ENCODE measurements at regions not wholly inside any gene's neighbourhood (a gene's known extent, or its start where the extent isn't known, plus 50 kb on each side); places are given as distances from the start of the nearest gene placed in this dataset.
"Not testable (repeated sequence)": the region's sequence is repeated elsewhere in the genome, so short reads cannot be mapped to it uniquely, and the experiment has no call there.

- H3K27ac Mint-ChIP-seq; POLR2A ChIA-PET; H3K4me3 Mint-ChIP-seq; DNase-seq; H3K27me3 Mint-ChIP-seq; CTCF ChIA-PET; H3K4me1 Mint-ChIP-seq; H3K36me3 Mint-ChIP-seq (ENCODE audit: low read depth): not testable (repeated sequence)
- H3K9me3 Mint-ChIP-seq: peaks cover 17% of the 10 kb centered on the region
Measured at GRCh38 chr4:97141332-97141731, 1001.9 kb downstream of the STPG2 start.

- CTCF ChIA-PET: no interaction called here
- POLR2A ChIA-PET: no interaction called here
- Mint-ChIP-seq H3K36me3 (ENCODE audit: low read depth) (no peaks in the 10 kb centered on the region), H3K4me3 (no peak overlapping the region), H3K9me3 (peaks cover 17% of the 10 kb centered on the region), H3K4me1 (no peaks in the 10 kb centered on the region), H3K27me3 (no peaks in the 10 kb centered on the region), H3K27ac (no peak overlapping the region)
- no peak for DNase-seq
Measured at GRCh38 chr4:97142410-97142809, 1000.9 kb downstream of the STPG2 start.

GRCh38 chr4:97142893-97143292 is 1000.4 kb downstream of the STPG2 start:
- H3K4me1 Mint-ChIP-seq: no peaks in the 10 kb centered on the region
- H3K4me3 Mint-ChIP-seq: no peak overlapping the region
- POLR2A ChIA-PET: no interaction called here
- H3K27me3 Mint-ChIP-seq: no peaks in the 10 kb centered on the region
- no peak for DNase-seq
- no peaks in the 10 kb centered on the region for H3K36me3 Mint-ChIP-seq (ENCODE audit: low read depth)
- CTCF ChIA-PET: no interaction called here
- no peak overlapping the region for H3K27ac Mint-ChIP-seq
- H3K9me3 Mint-ChIP-seq: peaks cover 17% of the 10 kb centered on the region

GRCh38 chr4:97144199-97144598 is 999.1 kb downstream of the STPG2 start:
- CTCF ChIA-PET: no interaction called here

GRCh38 chr4:97150966-97151365 is 992.3 kb downstream of the STPG2 start:
- no peak for DNase-seq
- CTCF ChIA-PET: no interaction called here
- no peaks in the 10 kb centered on the region for H3K9me3 Mint-ChIP-seq
- H3K27me3 Mint-ChIP-seq: no peaks in the 10 kb centered on the region
- H3K27ac Mint-ChIP-seq: no peak overlapping the region
- H3K4me1 Mint-ChIP-seq: no peaks in the 10 kb centered on the region
- POLR2A ChIA-PET: no interaction called here
- no peak overlapping the region for H3K4me3 Mint-ChIP-seq
- no peaks in the 10 kb centered on the region for H3K36me3 Mint-ChIP-seq (ENCODE audit: low read depth)

More at GRCh38 chr4:97144199-97144598, 999.1 kb downstream of the STPG2 start:
- peaks cover 6% of the 10 kb centered on the region for H3K9me3 Mint-ChIP-seq
- H3K4me1 Mint-ChIP-seq: no peaks in the 10 kb centered on the region
- POLR2A ChIA-PET: no interaction called here
- H3K27me3 Mint-ChIP-seq: no peaks in the 10 kb centered on the region
- no peaks in the 10 kb centered on the region for H3K36me3 Mint-ChIP-seq (ENCODE audit: low read depth)
- H3K4me3 Mint-ChIP-seq: no peak overlapping the region
- no peak for DNase-seq
- no peak overlapping the region for H3K27ac Mint-ChIP-seq

GRCh38 chr4:97152149-97152548 is 991.1 kb downstream of the STPG2 start:
- H3K27me3 Mint-ChIP-seq: no peaks in the 10 kb centered on the region
- no peak overlapping the region for H3K4me3 Mint-ChIP-seq
- no peaks in the 10 kb centered on the region for H3K4me1 Mint-ChIP-seq
- H3K27ac Mint-ChIP-seq: no peak overlapping the region
- H3K36me3 Mint-ChIP-seq (ENCODE audit: low read depth): no peaks in the 10 kb centered on the region
- DNase-seq: no peak
- ChIA-PET CTCF (no interaction called here), POLR2A (no interaction called here)
- H3K9me3 Mint-ChIP-seq: no peaks in the 10 kb centered on the region

GRCh38 chr4:97153042-97153441 is 990.2 kb downstream of the STPG2 start:
- Mint-ChIP-seq H3K27ac (no peak overlapping the region), H3K36me3 (ENCODE audit: low read depth) (no peaks in the 10 kb centered on the region), H3K27me3 (no peaks in the 10 kb centered on the region), H3K4me1 (no peaks in the 10 kb centered on the region), H3K4me3 (no peak overlapping the region), H3K9me3 (no peaks in the 10 kb centered on the region)
- DNase-seq: no peak
- ChIA-PET POLR2A (no interaction called here), CTCF (interaction anchor here (0.7 kb wide), 2 partner anchors 39 to 1996 kb away, joined by 3 read pairs; no protein-coding TSS in a partner anchor)

GRCh38 chr4:97159625-97160024 is 983.7 kb downstream of the STPG2 start:
- DNase-seq: no peak
- ChIA-PET POLR2A (no interaction called here), CTCF (no interaction called here)
- Mint-ChIP-seq H3K4me3 (no peak overlapping the region), H3K27ac (no peak overlapping the region), H3K4me1 (no peaks in the 10 kb centered on the region), H3K27me3 (no peaks in the 10 kb centered on the region), H3K36me3 (ENCODE audit: low read depth) (no peaks in the 10 kb centered on the region), H3K9me3 (no peaks in the 10 kb centered on the region)

GRCh38 chr4:97185233-97185632 is 958.0 kb downstream of the STPG2 start:
- Mint-ChIP-seq H3K4me3 (no peak overlapping the region), H3K27ac (no peak overlapping the region), H3K9me3 (peaks cover 2% of the 10 kb centered on the region), H3K4me1 (no peaks in the 10 kb centered on the region), H3K36me3 (ENCODE audit: low read depth) (no peaks in the 10 kb centered on the region), H3K27me3 (no peaks in the 10 kb centered on the region)
- CTCF ChIA-PET: no interaction called here
- POLR2A ChIA-PET: no interaction called here
- DNase-seq: no peak

GRCh38 chr4:97197106-97197505 is 946.2 kb downstream of the STPG2 start:
- DNase-seq: no peak
- POLR2A ChIA-PET: no interaction called here
- Mint-ChIP-seq H3K9me3 (no peaks in the 10 kb centered on the region), H3K4me1 (no peaks in the 10 kb centered on the region), H3K27me3 (no peaks in the 10 kb centered on the region), H3K36me3 (ENCODE audit: low read depth) (no peaks in the 10 kb centered on the region), H3K4me3 (no peak overlapping the region), H3K27ac (no peak overlapping the region)
- CTCF ChIA-PET: no interaction called here

GRCh38 chr4:97208749-97209148 is 934.5 kb downstream of the STPG2 start:
- CTCF ChIA-PET: no interaction called here
- Mint-ChIP-seq H3K4me1 (no peaks in the 10 kb centered on the region), H3K9me3 (peaks cover 2% of the 10 kb centered on the region), H3K27ac (no peak overlapping the region), H3K4me3 (no peak overlapping the region), H3K27me3 (no peaks in the 10 kb centered on the region), H3K36me3 (ENCODE audit: low read depth) (no peaks in the 10 kb centered on the region)
- no peak for DNase-seq
- POLR2A ChIA-PET: no interaction called here

GRCh38 chr4:97215409-97215941 is 927.8 kb downstream of the STPG2 start:
- Mint-ChIP-seq H3K27me3 (no peaks in the 10 kb centered on the region), H3K9me3 (no peaks in the 10 kb centered on the region), H3K4me1 (no peaks in the 10 kb centered on the region), H3K4me3 (no peak overlapping the region), H3K27ac (no peak overlapping the region), H3K36me3 (ENCODE audit: low read depth) (no peaks in the 10 kb centered on the region)
- DNase-seq: no peak
- ChIA-PET CTCF (no interaction called here), POLR2A (no interaction called here)

- no peak for DNase-seq
- ChIA-PET POLR2A (no interaction called here), CTCF (no interaction called here)
- Mint-ChIP-seq H3K27me3 (no peaks in the 10 kb centered on the region), H3K36me3 (ENCODE audit: low read depth) (no peaks in the 10 kb centered on the region), H3K4me1 (no peaks in the 10 kb centered on the region), H3K4me3 (no peak overlapping the region), H3K27ac (no peak overlapping the region), H3K9me3 (no peaks in the 10 kb centered on the region)
Measured at GRCh38 chr4:97216046-97216445, 927.2 kb downstream of the STPG2 start.

GRCh38 chr4:97235521-97235920 is 907.8 kb downstream of the STPG2 start:
- ChIA-PET CTCF (no interaction called here), POLR2A (no interaction called here)
- no peak overlapping the region for H3K27ac Mint-ChIP-seq
- H3K9me3 Mint-ChIP-seq: no peaks in the 10 kb centered on the region
- H3K36me3 Mint-ChIP-seq (ENCODE audit: low read depth): no peaks in the 10 kb centered on the region
- no peak overlapping the region for H3K4me3 Mint-ChIP-seq
- no peak for DNase-seq
- no peaks in the 10 kb centered on the region for H3K27me3 Mint-ChIP-seq
- no peaks in the 10 kb centered on the region for H3K4me1 Mint-ChIP-seq

All from activated CD4-positive, alpha-beta memory T cell treated with anti-CD3 and anti-CD28 coated beads, Interleukin-2, amount 10 ng/mL, durations not matched to agents 7 days and 5 days (primary cell).